SK-N-SH (cell line): ENCODE measurements at regions not wholly inside any gene's neighbourhood (a gene's known extent, or its start where the extent isn't known, plus 50 kb on each side); places are given as distances from the start of the nearest gene placed in this dataset.
"Not testable (repeated sequence)": the region's sequence is repeated elsewhere in the genome, so short reads cannot be mapped to it uniquely, and the experiment has no call there.

Experiments used
- CTCF ChIA-PET: fragments of 300-600, 350-600 bp; formaldehyde crosslinking; extraction: SDS; loops from one replicate; lab custom pipeline; 2021; lab: Yijun Ruan, JAX
- POLR2A ChIA-PET: fragments of 350-600 bp; sonication (Branson Sonifier 250); formaldehyde crosslinking; extraction: SDS; loops from one replicate; lab custom pipeline; 2020; ENCODE audit warnings: antibody characterized with exemption, inconsistent platforms; lab: Yijun Ruan, JAX
- DNase-seq: peaks from one replicate; pipeline ENCODE4 v3.0.0; 2012
- H2AFZ ChIP-seq: fragments of 200-600 bp; sonication (generic); 2 replicates; pipeline ENCODE4 v1.8.1; 2016; ENCODE audit warnings: antibody characterized with exemption, mild to moderate bottlenecking, low read depth
- H3F3A ChIP-seq: fragments of 200-600 bp; sonication (generic); replicated peaks from 2 replicates; pipeline ENCODE3; 2016; ENCODE audit warnings: antibody characterized with exemption, mild to moderate bottlenecking; ENCODE audit not compliant: insufficient read depth
- H3K27ac ChIP-seq, 2 experiments: fragments of 200-500 bp in 1 of 2; fragments of 200-600 bp in 1 of 2; sonication (Bioruptor generic) in 1 of 2; sonication (generic), shearing (Covaris generic) in 1 of 2; 2 replicates each; pipeline versions ENCODE4 v1.5.1 to v1.6.1; 2014 to 2016; ENCODE audit warnings: low read depth in 2 of 2, inconsistent platforms in 1 of 2, low read length in 1 of 2, mild to moderate bottlenecking in 1 of 2, mixed read lengths in 1 of 2
- H3K27me3 ChIP-seq: fragments of 200-600 bp; sonication (generic), shearing (Covaris generic); 2 replicates; pipeline ENCODE4 v1.6.1; 2016; ENCODE audit warnings: mixed run types; ENCODE audit not compliant: insufficient read depth
- H3K36me3 ChIP-seq, 2 experiments: fragments of 200-500 bp in 1 of 2; fragments of 200-600 bp in 1 of 2; sonication (Bioruptor generic) in 1 of 2; sonication (generic) in 1 of 2; replicated peaks in 1 of 2; 2 replicates each; pipeline versions ENCODE3 to v1.5.1; 2014 to 2016; ENCODE audit warnings: low read length in 1 of 2, mild to moderate bottlenecking in 1 of 2; ENCODE audit not compliant: insufficient read depth in 2 of 2, control insufficient read depth in 1 of 2
- H3K4me1 ChIP-seq, 2 experiments: fragments of 200-500 bp in 1 of 2; fragments of 200-600 bp in 1 of 2; sonication (Bioruptor generic) in 1 of 2; sonication (generic), shearing (Covaris generic) in 1 of 2; 2 replicates each; pipeline versions ENCODE4 v1.5.1 to v1.6.1; 2014 to 2016; ENCODE audit warnings: low read depth in 1 of 2, low read length in 1 of 2, mixed run types in 1 of 2; ENCODE audit not compliant: insufficient read depth in 2 of 2, control insufficient read depth in 1 of 2
- H3K4me2 ChIP-seq: fragments of 200-600 bp; sonication (generic), shearing (Covaris generic); 2 replicates; pipeline ENCODE4 v1.6.1; 2017; ENCODE audit warnings: mixed run types
- H3K4me3 ChIP-seq, 2 experiments: fragments of 200-500 bp in 1 of 2; fragments of 200-600 bp in 1 of 2; sonication (Bioruptor generic) in 1 of 2; sonication (generic), shearing (Covaris generic) in 1 of 2; 2 replicates each; pipeline versions ENCODE4 v1.5.1 to v1.8.1; 2014 to 2016; ENCODE audit warnings: low read depth in 2 of 2, inconsistent platforms in 1 of 2, low read length in 1 of 2, mild to moderate bottlenecking in 1 of 2, mixed read lengths in 1 of 2, moderate library complexity in 1 of 2
- H3K79me2 ChIP-seq: fragments of 200-600 bp; sonication (generic); 2 replicates; pipeline ENCODE4 v1.8.1; 2017; ENCODE audit warnings: mild to moderate bottlenecking; ENCODE audit not compliant: insufficient read depth
- H3K9ac ChIP-seq: fragments of 200-600 bp; sonication (generic); 2 replicates; pipeline ENCODE4 v1.6.1; 2017; ENCODE audit warnings: mixed run types
- H3K9me2 ChIP-seq: fragments of 200-600 bp; sonication (generic); 2 replicates; pipeline ENCODE4 v1.6.1; 2017; ENCODE audit warnings: mixed run types
- H3K9me3 ChIP-seq: fragments of 200-600 bp; sonication (generic); 2 replicates; pipeline ENCODE4 v1.6.1; 2017; ENCODE audit warnings: mixed run types, mild to moderate bottlenecking, moderate library complexity
- H4K20me1 ChIP-seq: fragments of 200-600 bp; sonication (generic); 2 replicates; pipeline ENCODE4 v1.6.1; 2017; ENCODE audit warnings: mild to moderate bottlenecking, mixed run types; ENCODE audit not compliant: insufficient read depth
- ELF1 ChIP-seq: IDR thresholded peaks from 2 replicates; pipeline ENCODE4 v1.4.0; 2012
- EP300 ChIP-seq, 2 experiments: IDR thresholded peaks; 2 replicates each; pipeline versions ENCODE4 v1.4.0 to v1.6.1; 2012; ENCODE audit warnings: borderline replicate concordance in 1 of 2, low read depth in 1 of 2, low read length in 1 of 2
- EZH2phosphoT487 ChIP-seq: fragments of 200-600 bp; sonication (generic); IDR thresholded peaks from 2 replicates; pipeline ENCODE4 v1.6.1; 2017; ENCODE audit warnings: low read depth, mixed run types, mild to moderate bottlenecking, antibody characterized with exemption, moderate library complexity, borderline replicate concordance
- FOSL2 ChIP-seq: IDR thresholded peaks from 2 replicates; pipeline ENCODE4 v1.4.0; 2012; ENCODE audit warnings: low read depth, mild to moderate bottlenecking, moderate library complexity, borderline replicate concordance
- FOXM1 ChIP-seq: IDR thresholded peaks from 2 replicates; pipeline ENCODE4 v1.4.0; 2012; ENCODE audit warnings: low read depth, mild to moderate bottlenecking
- GABPA ChIP-seq: IDR thresholded peaks from 2 replicates; pipeline ENCODE4 v1.4.0; 2012; ENCODE audit warnings: low read depth, mild to moderate bottlenecking
- GATA2 ChIP-seq: sonication (generic); formaldehyde crosslinking; IDR thresholded peaks from 2 replicates; pipeline ENCODE4 v1.5.0; 2020; ENCODE audit warnings: mild to moderate bottlenecking, missing genetic modification reagents
- IRF3 ChIP-seq: fragments of 150-350 bp; IDR thresholded peaks from 2 replicates; pipeline ENCODE4 v1.6.1; 2016; ENCODE audit warnings: mild to moderate bottlenecking, low read depth, low read length
- JUND ChIP-seq: IDR thresholded peaks from 2 replicates; pipeline ENCODE4 v1.4.0; 2012
- MEF2A ChIP-seq: IDR thresholded peaks from 2 replicates; pipeline ENCODE4 v1.4.0; 2012; ENCODE audit warnings: low read depth, borderline replicate concordance
- MXI1 ChIP-seq: IDR thresholded peaks from 2 replicates; pipeline ENCODE4 v1.6.1; 2012; ENCODE audit warnings: mild to moderate bottlenecking, low read depth, low read length, improper control_type of control experiment
- RAD21 ChIP-seq: IDR thresholded peaks from 2 replicates; pipeline ENCODE4 v1.6.1; 2012; ENCODE audit warnings: mild to moderate bottlenecking, low read length
- RXRA ChIP-seq: IDR thresholded peaks from 2 replicates; pipeline ENCODE4 v1.4.0; 2012; ENCODE audit warnings: low read depth, mild to moderate bottlenecking, borderline replicate concordance
- SIN3A ChIP-seq: IDR thresholded peaks from 2 replicates; pipeline ENCODE4 v1.6.1; 2012; ENCODE audit warnings: low read depth, mild to moderate bottlenecking, low read length, moderate library complexity, borderline replicate concordance
- TAF1 ChIP-seq: IDR thresholded peaks from 2 replicates; pipeline ENCODE4 v1.6.1; 2012; ENCODE audit warnings: low read depth, mild to moderate bottlenecking, low read length, moderate library complexity, borderline replicate concordance
- TCF12 ChIP-seq: IDR thresholded peaks from 2 replicates; pipeline ENCODE4 v1.4.0; 2012
- TEAD4 ChIP-seq: IDR thresholded peaks from 2 replicates; pipeline ENCODE4 v1.4.0; 2012; ENCODE audit warnings: mild to moderate bottlenecking, borderline replicate concordance; ENCODE audit not compliant: insufficient read depth
- YY1 ChIP-seq: IDR thresholded peaks from 2 replicates; pipeline ENCODE4 v1.4.0; 2012; ENCODE audit warnings: low read depth, mild to moderate bottlenecking
- WGBS: methylation state at CpG from one replicate; pipeline ENCODE4 v1.1.6; 2017; ENCODE audit warnings: low lambda C conversion rate; 5-methylcytosine and 5-hydroxymethylcytosine counted together

- H3K4me1 ChIP-seq = no peaks in the 10 kb centered on the region
- ChIA-PET POLR2A (no interaction called here), CTCF (no interaction called here)
- H4K20me1 ChIP-seq = no peaks in the 10 kb centered on the region
- H3K9me3 ChIP-seq = no peaks in the 10 kb centered on the region
- no peak overlapping the region for H3K9ac ChIP-seq
- TF ChIP-seq IRF3 = no peak
- TF ChIP-seq GABPA = no peak
- no peak for TF ChIP-seq GATA2 (CRISPR knock-in tag)
- no peak for TF ChIP-seq TEAD4
- no peak for TF ChIP-seq TAF1
- TF ChIP-seq EP300 (IDR thresholded peaks at IDR 0.05; ENCODE audit: borderline replicate concordance in 1 of 2, low read depth in 1 of 2, low read length in 1 of 2) = no peak
- TF ChIP-seq FOXM1 = no peak
- no peak for TF ChIP-seq MXI1
- TF ChIP-seq RXRA = no peak
- no peak for TF ChIP-seq YY1
- no peak for TF ChIP-seq TCF12
- TF ChIP-seq MEF2A = no peak
- TF ChIP-seq RAD21 = no peak
- TF ChIP-seq FOSL2 = no peak
- no peak for TF ChIP-seq JUND
- TF ChIP-seq SIN3A = no peak
- TF ChIP-seq ELF1 = no peak
- no peak for TF ChIP-seq EZH2phosphoT487
- no peak overlapping the region for H3K27ac ChIP-seq
- no peaks in the 10 kb centered on the region for H3K27me3 ChIP-seq
- no peaks in the 10 kb centered on the region for H3K36me3 ChIP-seq
- no peaks in the 10 kb centered on the region for H3F3A ChIP-seq
- H3K9me2 ChIP-seq = no peaks in the 10 kb centered on the region
- no peak overlapping the region for H3K4me2 ChIP-seq
- no peak overlapping the region for H2AFZ ChIP-seq
- 23% methylated on average over 11 of the region's 14 CpGs for WGBS
- no peaks in the 10 kb centered on the region for H3K79me2 ChIP-seq
- DNase-seq = no peak
- H3K4me3 ChIP-seq = no peak overlapping the region
Observed at GRCh38 chr11:49405743-49406142, 197.3 kb upstream of the FOLH1 start.

GRCh38 chr11:49395789-49396188, 187.4 kb upstream of the FOLH1 start:
- H3K36me3 ChIP-seq, H3K9me3 ChIP-seq, H3K4me1 ChIP-seq, H3K9me2 ChIP-seq, POLR2A ChIA-PET, H3K27ac ChIP-seq, DNase-seq, H3K27me3 ChIP-seq, H3K9ac ChIP-seq, H4K20me1 ChIP-seq, H3K79me2 ChIP-seq, H3F3A ChIP-seq, H2AFZ ChIP-seq, CTCF ChIA-PET, H3K4me3 ChIP-seq, H3K4me2 ChIP-seq: not testable (repeated sequence)

GRCh38 chr11:49390362-49390761, 182.0 kb upstream of the FOLH1 start:
- CTCF ChIA-PET, H3F3A ChIP-seq, H3K4me1 ChIP-seq, H2AFZ ChIP-seq, H3K4me3 ChIP-seq, H3K27ac ChIP-seq, H4K20me1 ChIP-seq, H3K9me2 ChIP-seq, H3K79me2 ChIP-seq, H3K9ac ChIP-seq, DNase-seq, H3K9me3 ChIP-seq, H3K27me3 ChIP-seq, H3K4me2 ChIP-seq, POLR2A ChIA-PET, H3K36me3 ChIP-seq: not testable (repeated sequence)
- WGBS = 2% methylated on average over 5 of the region's 5 CpGs

GRCh38 chr11:49389149-49389548, 180.7 kb upstream of the FOLH1 start:
- H4K20me1 ChIP-seq, H3K27ac ChIP-seq, DNase-seq, H3K27me3 ChIP-seq, H3K9me3 ChIP-seq, CTCF ChIA-PET, H3K4me2 ChIP-seq, H3K4me1 ChIP-seq, H3F3A ChIP-seq, POLR2A ChIA-PET, H3K9ac ChIP-seq, H3K9me2 ChIP-seq, H2AFZ ChIP-seq, H3K36me3 ChIP-seq, H3K4me3 ChIP-seq, H3K79me2 ChIP-seq: not testable (repeated sequence)
- 0% methylated on average over 3 of the region's 3 CpGs for WGBS
